ENCODE measurements at regions not wholly inside any gene's neighbourhood (a gene's known extent, or its start where the extent isn't known, plus 50 kb on each side); places are given as distances from the start of the nearest gene placed in this dataset.

DNA sequence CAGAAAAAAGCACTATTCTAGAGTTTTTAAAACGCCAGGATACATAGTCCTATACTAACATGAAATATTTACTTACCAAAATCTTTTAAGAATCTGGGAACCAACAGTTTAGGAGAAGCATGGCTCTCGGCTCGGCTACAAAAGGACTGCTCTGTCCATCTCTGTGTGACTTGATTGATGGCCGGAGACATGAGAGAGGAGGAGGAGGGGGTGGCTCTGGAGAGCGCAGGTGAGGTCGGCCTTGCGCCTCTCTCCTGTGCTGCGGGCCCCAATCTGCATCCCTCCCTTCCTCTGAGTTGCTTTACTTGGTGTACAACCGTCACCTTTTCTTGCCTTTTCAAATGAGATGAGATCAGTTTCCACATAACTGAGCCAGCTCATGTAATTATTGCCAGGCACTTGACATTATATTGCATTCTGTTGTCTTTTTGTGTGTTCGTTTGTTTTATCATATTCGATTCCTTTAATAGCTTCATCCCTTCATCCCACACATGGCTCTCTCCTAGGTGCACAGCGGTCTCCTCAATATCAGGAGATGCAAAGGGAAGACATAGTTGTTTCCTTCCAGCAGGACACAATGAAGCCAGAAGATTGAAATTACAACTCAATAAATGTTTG, 87.8 kb upstream of the KLF6 start:
- TF ChIP-seq CTCF (IDR thresholded peaks at IDR 0.05 in 4 of 5, conservative IDR thresholded peaks at IDR 0.05 in 1 of 5) (no peak), POLR2A (IDR thresholded peaks at IDR 0.05) (no peak)
